PC-3 (cell line): ENCODE measurements at regions not wholly inside any gene's neighbourhood (a gene's known extent, or its start where the extent isn't known, plus 50 kb on each side); places are given as distances from the start of the nearest gene placed in this dataset.

Source experiments
- ATAC-seq: fragments of 200-7000 bp; cut with Tn5 transposase; 2 replicates; pipeline ENCODE4 v1.9.1; 2020; ENCODE audit warnings: mild to moderate bottlenecking, moderate library complexity
- BruUV-seq: library from RNA; stranded (reverse); fragments of 400-500 nt; replicated peaks from 2 replicates; lab custom pipeline; 2021; lab: Mats Ljungman, UMichigan
- CTCF ChIA-PET: fragments of 300-600 bp; sonication (Branson Sonifier 250); formaldehyde crosslinking; loops from one replicate; lab custom pipeline; 2022; ENCODE audit warnings: antibody characterized with exemption; lab: Charles Lee
- POLR2A ChIA-PET: fragments of 300-600 bp; sonication (Branson Sonifier 250); formaldehyde crosslinking; loops from one replicate; lab custom pipeline; 2022; ENCODE audit warnings: antibody characterized with exemption; ENCODE audit not compliant: unreplicated experiment; lab: Charles Lee
- DNase-seq: peaks from one replicate; pipeline ENCODE4 v3.0.0-alpha.2; 2015
- H2AFZ ChIP-seq: fragments of 300-600 bp; sonication (generic); 2 replicates; pipeline ENCODE4 v1.6.0; 2016; ENCODE audit warnings: antibody characterized with exemption, low read length
- H3F3A ChIP-seq: fragments of 300-600 bp; sonication (generic); one replicate; pipeline ENCODE4 v1.6.0; 2017; ENCODE audit warnings: antibody characterized with exemption, low read length, control low read depth, mild to moderate bottlenecking; ENCODE audit not compliant: unreplicated experiment
- H3K27ac ChIP-seq: fragments of 300-600 bp; sonication (generic); 2 replicates; pipeline ENCODE4 v1.5.1; 2016; ENCODE audit warnings: mild to moderate bottlenecking, low read length
- H3K27me3 ChIP-seq: fragments of 300-600 bp; sonication (generic); 2 replicates; pipeline ENCODE4 v1.6.1; 2016; ENCODE audit warnings: low read length, mixed read lengths
- H3K36me3 ChIP-seq: fragments of 300-600 bp; sonication (generic); 2 replicates; pipeline ENCODE4 v1.6.1; 2016; ENCODE audit warnings: low read depth, mixed run types, low read length, mixed read lengths
- H3K4me1 ChIP-seq: fragments of 300-600 bp; sonication (generic); 2 replicates; pipeline ENCODE4 v1.5.1; 2016; ENCODE audit warnings: low read length; ENCODE audit not compliant: insufficient read depth
- H3K4me2 ChIP-seq: fragments of 300-600 bp; sonication (generic); 2 replicates; pipeline ENCODE4 v1.6.0; 2016; ENCODE audit warnings: low read length
- H3K4me3 ChIP-seq: fragments of 300-600 bp; sonication (generic); 2 replicates; pipeline ENCODE4 v1.5.1; 2016; ENCODE audit warnings: mild to moderate bottlenecking, low read length, mixed read lengths
- H3K79me2 ChIP-seq: fragments of 300-600 bp; sonication (generic); 2 replicates; pipeline ENCODE4 v1.6.1; 2017; ENCODE audit warnings: low read length, mixed read lengths
- H3K9ac ChIP-seq: fragments of 300-600 bp; sonication (generic); 2 replicates; pipeline ENCODE4 v1.6.0; 2016; ENCODE audit warnings: mild to moderate bottlenecking, low read length
- H3K9me2 ChIP-seq: fragments of 300-600 bp; sonication (generic); replicated peaks from 2 replicates; pipeline ENCODE4 v1.6.1; 2016; ENCODE audit warnings: mixed run types, low read length, mixed read lengths
- H3K9me3 ChIP-seq: fragments of 300-600 bp; sonication (generic); 2 replicates; pipeline ENCODE4 v1.6.1; 2016; ENCODE audit warnings: low read length, mixed read lengths
- H4K20me1 ChIP-seq: fragments of 300-600 bp; sonication (generic); 2 replicates; pipeline ENCODE4 v1.6.1; 2016; ENCODE audit warnings: low read length, mixed read lengths
- CTCF ChIP-seq: fragments of 300-600 bp; sonication (generic); conservative IDR thresholded peaks from 2 replicates; pipeline ENCODE4 v1.5.1; 2017; ENCODE audit warnings: antibody characterized with exemption, low read depth, mild to moderate bottlenecking, low read length
- EZH2 ChIP-seq: fragments of 300-600 bp; sonication (generic); IDR thresholded peaks from one replicate; pipeline ENCODE4 v1.6.1; 2017; ENCODE audit warnings: antibody characterized with exemption, mild to moderate bottlenecking, low read length; ENCODE audit not compliant: unreplicated experiment
- EZH2phosphoT487 ChIP-seq: fragments of 300-600 bp; sonication (generic); IDR thresholded peaks from 2 replicates; pipeline ENCODE4 v1.6.1; 2018; ENCODE audit warnings: mild to moderate bottlenecking, antibody characterized with exemption, low read length, borderline replicate concordance
- intact Hi-C: fragments of 100-400 bp; cut with micrococcal nuclease; formaldehyde crosslinking; loops from 2 replicates; pipeline ENCODE4 v1.9.0; 2023

GRCh38 chr10:120641695-120642094 lies 184.7 kb downstream of the PLPP4 start:
- no TSS peak for BruUV-seq
- no peak overlapping the region for H3K4me3 ChIP-seq
- no peaks in the 10 kb centered on the region for H3K9me2 ChIP-seq
- no peaks in the 10 kb centered on the region for H3K79me2 ChIP-seq
- no peak overlapping the region for H3K4me2 ChIP-seq
- ChIA-PET POLR2A (no interaction called here), CTCF (no interaction called here)
- no peaks in the 10 kb centered on the region for H3K27me3 ChIP-seq
- intact Hi-C loops, result no loop called here
- ATAC-seq (no peak), DNase-seq (no peak)
- no peak overlapping the region for H3K27ac ChIP-seq
- H3K36me3 ChIP-seq, result no peaks in the 10 kb centered on the region
- TF ChIP-seq EZH2 (no peak), EZH2phosphoT487 (no peak), CTCF (no peak)
- H3K9ac ChIP-seq, result no peak overlapping the region
- H3K4me1 ChIP-seq, result no peaks in the 10 kb centered on the region
- no peaks in the 10 kb centered on the region for H3F3A ChIP-seq
- H3K9me3 ChIP-seq, result no peaks in the 10 kb centered on the region
- no peak overlapping the region for H2AFZ ChIP-seq
- H4K20me1 ChIP-seq, result no peaks in the 10 kb centered on the region

- Histone ChIP-seq H3K9me3 (no peaks in the 10 kb centered on the region), H3K9me2 (no peaks in the 10 kb centered on the region), H3K4me2 (no peak overlapping the region), H3K27me3 (no peaks in the 10 kb centered on the region), H3K4me1 (no peaks in the 10 kb centered on the region), H4K20me1 (no peaks in the 10 kb centered on the region), H3K9ac (no peak overlapping the region), H3K27ac (no peak overlapping the region), H3K79me2 (no peaks in the 10 kb centered on the region), H3K36me3 (no peaks in the 10 kb centered on the region), H2AFZ (no peak overlapping the region), H3K4me3 (no peak overlapping the region), H3F3A (no peaks in the 10 kb centered on the region)
- TF ChIP-seq EZH2phosphoT487, result no peak
- no peak for TF ChIP-seq CTCF
- TF ChIP-seq EZH2, result no peak
- ATAC-seq (no peak), DNase-seq (no peak)
- ChIA-PET POLR2A (no interaction called here), CTCF (no interaction called here)
- BruUV-seq, result no TSS peak
- intact Hi-C loops, result no loop called here
These were observed 186.3 kb downstream of the PLPP4 start for GRCh38 chr10:120643351-120643750.

- BruUV-seq, result no TSS peak
- no peak for ATAC-seq
These were observed 187.8 kb downstream of the PLPP4 start for GRCh38 chr10:120644556-120645410.

More at GRCh38 chr10:120644556-120645410, 187.8 kb downstream of the PLPP4 start:
- H3K4me3 ChIP-seq, result no peak overlapping the region
- H3K27me3 ChIP-seq, result no peaks in the 10 kb centered on the region
- no peaks in the 10 kb centered on the region for H4K20me1 ChIP-seq
- intact Hi-C loops, result no loop called here
- H3K4me2 ChIP-seq, result no peak overlapping the region
- no peak for DNase-seq
- H3K27ac ChIP-seq, result no peak overlapping the region
- H3K36me3 ChIP-seq, result no peaks in the 10 kb centered on the region
- no peaks in the 10 kb centered on the region for H3F3A ChIP-seq
- H3K9ac ChIP-seq, result no peak overlapping the region
- POLR2A ChIA-PET, result no interaction called here
- no peaks in the 10 kb centered on the region for H3K9me3 ChIP-seq
- no peaks in the 10 kb centered on the region for H3K4me1 ChIP-seq
- H3K79me2 ChIP-seq, result no peaks in the 10 kb centered on the region
- H2AFZ ChIP-seq, result no peak overlapping the region
- TF ChIP-seq EZH2phosphoT487 (no peak), CTCF (no peak), EZH2 (no peak)
- CTCF ChIA-PET, result no interaction called here
- no peaks in the 10 kb centered on the region for H3K9me2 ChIP-seq
